ENCODE measurements at regions not wholly inside any gene's neighbourhood (a gene's known extent, or its start where the extent isn't known, plus 50 kb on each side); places are given as distances from the start of the nearest gene placed in this dataset.

- DNase-seq, result no peak
These were observed 248.2 kb upstream of the PITRM1 start for GRCh38 chr10:3420527-3421469.

DNA sequence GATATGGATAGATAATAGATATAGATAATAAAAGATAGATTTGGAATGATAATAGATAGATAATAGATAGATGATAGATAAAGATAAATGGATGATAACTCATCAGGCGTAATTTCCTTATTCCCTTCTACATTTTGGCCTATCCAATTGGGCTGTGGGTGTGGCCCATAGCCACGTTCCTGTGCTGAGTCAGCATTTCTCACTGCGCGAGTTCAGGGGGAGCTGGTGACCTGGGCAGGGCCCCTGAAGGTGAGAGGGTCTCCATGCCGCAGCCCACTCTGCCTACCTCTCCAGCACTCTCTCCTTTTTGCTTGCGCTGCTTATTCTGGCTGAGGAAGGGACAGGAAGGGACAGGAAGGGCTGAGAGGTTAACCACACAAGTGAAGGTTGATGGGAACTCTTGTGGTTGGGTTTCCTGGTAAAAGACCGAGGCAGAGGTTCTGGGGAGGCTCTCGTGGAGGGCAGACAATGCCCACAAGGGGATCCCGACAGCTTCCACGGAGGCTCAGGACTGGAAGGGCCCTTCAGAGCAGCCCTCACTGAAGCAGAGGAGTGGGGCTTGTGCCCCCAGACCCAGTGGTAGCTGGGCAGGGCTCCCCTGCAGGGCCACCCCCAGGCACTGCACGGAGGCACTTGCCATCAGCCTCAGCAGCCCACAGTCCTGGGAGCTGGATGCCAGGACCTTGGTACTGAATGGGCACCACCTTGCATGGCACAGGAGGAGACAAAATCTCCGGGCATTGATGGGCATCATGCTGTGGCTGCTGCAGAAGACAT is 247.3 kb upstream of the PITRM1 start:
- no peak for DNase-seq

GRCh38 chr10:3418926-3419325 is 246.3 kb upstream of the PITRM1 start:
- DNase-seq, result no peak

- no peak for DNase-seq
These were observed 245.6 kb upstream of the PITRM1 start for GRCh38 chr10:3418041-3418754.

DNA sequence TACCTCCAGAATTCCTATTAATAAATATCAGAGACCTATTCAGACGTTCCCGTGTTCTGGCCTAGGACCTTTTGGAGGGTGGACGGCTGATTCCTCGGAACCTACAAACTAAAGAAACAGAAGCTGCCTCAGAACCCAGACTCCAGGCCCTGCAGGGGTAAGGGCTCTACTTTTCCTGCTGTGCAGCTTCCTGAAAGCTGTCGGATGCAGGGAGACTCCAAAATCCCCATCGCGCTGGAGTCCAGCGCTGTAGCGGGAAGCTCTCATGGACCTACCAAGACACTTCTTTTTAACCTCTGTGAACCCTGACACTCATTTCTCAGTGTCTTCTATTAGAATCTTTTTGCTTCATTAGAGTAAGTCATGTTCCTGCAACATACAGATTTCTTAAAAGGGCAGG is 244.5 kb upstream of the PITRM1 start:
- DNase-seq, result no peak

GRCh38 chr10:3415878-3416605 is 243.5 kb upstream of the PITRM1 start:
- no peak for DNase-seq

GRCh38 chr10:3415038-3415736 is 242.6 kb upstream of the PITRM1 start:
- DNase-seq, result no peak

- no peak for DNase-seq
These were observed 242.1 kb upstream of the PITRM1 start for GRCh38 chr10:3414667-3415023.

DNA sequence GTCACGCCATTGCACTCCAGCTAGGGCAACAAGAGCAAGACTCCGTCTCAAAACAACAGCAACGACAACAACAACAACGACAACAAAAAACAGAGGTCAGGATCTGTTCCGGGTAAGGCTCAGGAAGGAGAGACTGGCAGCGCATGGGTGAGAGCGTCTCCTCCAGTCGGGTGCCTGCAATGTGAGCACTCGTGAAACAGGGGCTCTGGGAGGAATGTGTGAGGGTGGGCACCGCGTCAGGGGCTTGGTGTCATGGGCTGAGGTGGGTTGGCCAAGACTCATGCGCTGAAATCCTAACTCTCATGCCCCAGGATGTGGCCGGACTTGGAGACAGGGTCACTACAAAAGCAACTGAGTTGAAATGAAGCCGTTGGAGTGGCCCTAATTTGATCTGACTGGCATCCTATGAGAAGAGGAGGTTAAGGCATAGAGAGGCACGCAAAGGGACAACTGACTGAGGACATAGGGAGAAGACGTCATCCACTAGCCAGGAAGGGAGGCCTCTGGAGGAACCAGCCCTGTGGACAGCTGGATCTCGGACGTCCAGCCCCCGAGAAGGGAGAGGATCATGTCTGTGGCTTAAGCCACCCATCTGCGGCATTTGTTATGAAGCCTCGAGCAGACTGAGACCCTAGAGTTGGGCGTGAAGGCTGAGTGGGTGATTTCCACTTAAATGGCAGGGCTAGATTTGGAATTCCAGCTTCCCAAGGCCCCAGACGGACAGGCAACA is 241.5 kb upstream of the PITRM1 start:
- no peak for DNase-seq

- no peak for DNase-seq
These were observed 240.1 kb upstream of the PITRM1 start for GRCh38 chr10:3412646-3413045.

- no peak for DNase-seq
These were observed 239.5 kb upstream of the PITRM1 start for GRCh38 chr10:3412071-3412582.

DNA sequence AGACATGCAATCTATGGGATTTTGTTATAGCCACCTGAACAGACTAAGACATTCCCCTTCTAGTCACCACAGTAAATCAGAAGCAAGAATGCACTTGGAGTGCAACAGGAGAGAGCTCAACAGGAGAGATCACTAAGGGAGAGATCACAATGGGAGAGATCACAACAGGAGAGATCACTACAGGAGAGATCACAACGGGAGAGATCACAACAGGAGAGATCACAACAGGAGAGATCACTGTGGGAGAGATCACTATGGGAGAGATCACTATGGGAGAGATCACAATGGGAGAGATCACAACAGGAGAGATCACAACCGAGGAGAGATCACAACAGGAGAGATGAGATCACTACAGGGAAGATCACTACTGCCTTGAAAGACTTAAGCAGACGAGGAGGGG is 238.5 kb upstream of the PITRM1 start:
- no peak for DNase-seq

DNA sequence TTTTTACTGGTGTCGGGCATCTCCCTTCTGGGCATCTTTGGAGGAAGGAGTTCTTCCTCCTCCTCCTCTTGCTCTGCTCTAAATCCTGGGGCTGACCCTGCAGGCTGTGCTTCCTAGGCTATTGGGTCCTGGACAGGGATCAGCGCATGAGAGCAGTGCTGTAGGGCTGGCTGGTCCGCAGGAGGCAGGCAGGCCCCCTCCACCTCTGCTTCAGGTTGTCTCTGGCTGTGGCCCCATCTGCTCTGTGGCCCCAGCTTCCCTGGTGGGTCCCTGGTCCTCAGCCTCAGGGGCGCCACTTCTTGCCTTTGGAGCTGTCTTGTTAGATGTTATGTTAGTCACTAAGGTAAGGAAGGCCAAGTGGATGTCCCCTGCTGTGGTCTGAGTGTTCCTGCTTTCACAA is 237.3 kb upstream of the PITRM1 start:
- no peak for DNase-seq

DNA sequence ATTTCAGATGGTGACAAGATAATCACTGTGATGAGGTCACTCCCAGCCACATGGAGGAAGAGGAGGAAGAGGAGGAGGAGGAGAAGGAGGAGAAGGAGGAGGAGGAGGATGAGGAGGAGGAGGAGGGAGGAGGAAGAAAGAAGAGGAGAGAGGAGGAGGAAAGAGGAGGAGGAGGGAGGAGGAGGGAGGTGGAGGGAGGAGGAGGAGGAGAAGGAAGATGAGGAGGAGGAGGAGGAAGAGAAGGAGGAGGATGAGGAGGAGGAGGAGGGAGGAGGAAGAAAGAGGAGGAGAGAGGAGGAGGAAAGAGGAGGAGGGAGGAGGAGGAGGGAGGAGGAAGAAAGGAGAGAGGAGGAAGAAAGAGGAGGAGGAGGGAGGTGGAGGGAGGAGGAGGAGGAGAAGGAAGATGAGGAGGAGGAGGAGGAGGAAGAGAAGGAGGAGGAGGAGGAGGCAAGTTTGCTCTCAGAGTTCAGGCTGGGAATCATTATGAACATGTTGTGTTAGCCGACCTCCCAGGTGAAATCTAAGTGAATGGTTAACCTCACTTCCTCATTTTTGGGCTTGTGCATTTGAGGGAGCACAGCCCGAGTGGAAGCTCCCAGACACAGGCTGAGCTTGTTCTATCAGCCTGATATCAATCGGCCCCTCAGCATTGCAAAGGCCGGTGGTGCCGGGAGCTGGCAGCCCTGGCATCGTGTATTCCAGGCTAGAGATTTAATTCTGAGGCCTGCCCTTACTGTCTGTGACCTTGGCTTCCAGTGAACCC is 236.2 kb upstream of the PITRM1 start:
- DNase-seq, result no peak

GRCh38 chr10:3407208-3407607 is 234.6 kb upstream of the PITRM1 start:
- DNase-seq, result no peak

- DNase-seq, result no peak
These were observed 234.0 kb upstream of the PITRM1 start for GRCh38 chr10:3406556-3406955.

DNA sequence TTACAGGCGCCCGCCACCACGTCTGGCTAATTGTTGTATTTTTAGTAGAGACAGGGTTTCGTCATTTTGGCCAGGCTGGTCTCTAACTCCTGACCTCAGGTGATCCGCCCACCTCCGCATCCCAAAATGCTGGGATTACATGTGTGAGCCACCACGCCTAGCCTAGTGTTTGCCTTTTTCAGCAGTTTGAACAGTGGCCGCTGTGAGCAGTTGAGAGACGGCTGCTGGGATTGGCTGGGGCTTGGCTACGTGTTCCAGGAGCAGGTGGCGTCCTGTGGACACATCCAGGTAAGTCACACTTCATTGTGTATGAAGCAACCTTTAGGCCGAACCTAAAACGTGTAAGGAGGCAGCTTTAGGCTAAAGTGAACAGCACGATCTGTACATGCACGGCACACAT is 231.8 kb upstream of the PITRM1 start:
- no peak for DNase-seq

GRCh38 chr10:3402187-3402751 is 229.7 kb upstream of the PITRM1 start:
- no peak for DNase-seq

DNA sequence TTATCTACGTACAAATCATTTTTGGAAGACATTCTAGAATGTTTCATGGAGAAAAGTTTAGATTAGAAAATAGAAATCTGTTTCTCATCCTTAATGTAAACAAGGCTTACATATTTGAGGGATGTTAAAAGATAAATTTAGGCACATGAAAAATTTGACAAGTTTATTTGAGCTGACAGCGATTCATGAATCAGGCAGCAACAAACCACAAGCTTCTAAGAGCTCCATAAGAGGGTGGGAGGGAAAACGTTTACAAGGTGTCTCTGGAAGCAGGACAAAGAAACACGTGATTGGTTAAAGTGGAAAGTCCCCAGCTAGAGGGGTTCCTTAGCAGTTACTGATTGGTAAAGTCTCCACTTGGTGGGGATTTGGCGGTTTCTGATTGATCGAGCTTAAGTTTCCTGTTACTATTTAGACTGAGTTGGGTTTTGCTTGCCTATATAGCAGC is 228.9 kb upstream of the PITRM1 start:
- DNase-seq, result no peak

GRCh38 chr10:3400348-3400747 is 227.8 kb upstream of the PITRM1 start:
- no peak for DNase-seq

Measured in activated CD4-positive, CD25-positive, alpha-beta regulatory T cell (primary cell).